IMR-90 (cell line): ENCODE measurements at regions not wholly inside any gene's neighbourhood (a gene's known extent, or its start where the extent isn't known, plus 50 kb on each side); places are given as distances from the start of the nearest gene placed in this dataset.

ENCODE experiments used
- ATAC-seq: fragments of 200-7000 bp; cut with Tn5 transposase; 2 replicates; pipeline ENCODE4 v1.9.1; 2020; ENCODE audit warnings: low read depth, mild to moderate bottlenecking, moderate library complexity
- BruUV-seq: library from RNA; stranded (reverse); fragments of 400-500 nt; replicated peaks from 2 replicates; lab custom pipeline; 2021; lab: Mats Ljungman, UMichigan
- CTCF ChIA-PET: fragments of 300-600 bp; formaldehyde crosslinking; extraction: SDS; loops from one replicate; lab custom pipeline; 2021; ENCODE audit warnings: antibody characterized with exemption; lab: Yijun Ruan, JAX
- POLR2A ChIA-PET: fragments of 300-600 bp; sonication (Branson Sonifier 250); formaldehyde crosslinking; loops from one replicate; lab custom pipeline; 2022; ENCODE audit warnings: antibody characterized with exemption; ENCODE audit not compliant: unreplicated experiment; lab: Charles Lee
- DNase-seq: peaks from one replicate; pipeline ENCODE4 v3.0.0; 2013
- H2AFZ ChIP-seq: replicated peaks from 2 replicates; pipeline ENCODE3; 2013; ENCODE audit warnings: low read length, mild to moderate bottlenecking; ENCODE audit not compliant: poor library complexity
- H2AK5ac ChIP-seq: 2 replicates; pipeline ENCODE4 v1.6.1; 2013; ENCODE audit warnings: low read depth, low read length, inconsistent platforms
- H2AK9ac ChIP-seq: replicated peaks from 2 replicates; pipeline ENCODE3; 2013; ENCODE audit warnings: mild to moderate bottlenecking, low read depth, low read length, moderate library complexity; ENCODE audit not compliant: poor library complexity
- H2BK120ac ChIP-seq: 2 replicates; pipeline ENCODE4 v1.6.1; 2013; ENCODE audit warnings: low read depth, low read length, inconsistent platforms
- H2BK15ac ChIP-seq: 3 replicates; pipeline ENCODE4 v1.6.1; 2013; ENCODE audit warnings: low read depth, low read length, inconsistent platforms
- H2BK20ac ChIP-seq: 2 replicates; pipeline ENCODE4 v1.6.1; 2013; ENCODE audit warnings: low read depth, mild to moderate bottlenecking, inconsistent platforms, low read length, moderate library complexity
- H2BK5ac ChIP-seq: 2 replicates; pipeline ENCODE4 v1.6.1; 2013; ENCODE audit warnings: mild to moderate bottlenecking, low read depth, low read length, inconsistent platforms; ENCODE audit not compliant: poor library complexity, severe bottlenecking
- H3K14ac ChIP-seq: replicated peaks from 2 replicates; pipeline ENCODE4 v1.6.1; 2013; ENCODE audit warnings: low read depth, low read length, inconsistent platforms
- H3K18ac ChIP-seq: 2 replicates; pipeline ENCODE4 v1.6.1; 2013; ENCODE audit warnings: low read depth, low read length, control low read depth
- H3K23ac ChIP-seq: 2 replicates; pipeline ENCODE4 v1.6.1; 2013; ENCODE audit warnings: low read depth, low read length, inconsistent platforms
- H3K27ac ChIP-seq: 2 replicates; pipeline ENCODE4 v1.5.1; 2013; ENCODE audit warnings: mild to moderate bottlenecking, control low read depth, low read length; ENCODE audit not compliant: insufficient read depth
- H3K27me3 ChIP-seq: 2 replicates; pipeline ENCODE4 v1.6.1; 2013; ENCODE audit warnings: low read length; ENCODE audit not compliant: control insufficient read depth, insufficient read depth
- H3K36me3 ChIP-seq: 2 replicates; pipeline ENCODE4 v1.6.1; 2013; ENCODE audit warnings: low read length, mixed read lengths; ENCODE audit not compliant: control insufficient read depth, insufficient read depth
- H3K4ac ChIP-seq: 2 replicates; pipeline ENCODE4 v1.6.1; 2013; ENCODE audit warnings: low read depth, low read length, inconsistent platforms
- H3K4me1 ChIP-seq: 2 replicates; pipeline ENCODE4 v1.6.1; 2013; ENCODE audit warnings: low read length, mixed read lengths; ENCODE audit not compliant: control insufficient read depth, insufficient read depth
- H3K4me2 ChIP-seq: 2 replicates; pipeline ENCODE4 v1.6.1; 2013; ENCODE audit warnings: low read depth, mild to moderate bottlenecking, control low read depth, low read length, moderate library complexity
- H3K4me3 ChIP-seq: 2 replicates; pipeline ENCODE4 v1.5.1; 2013; ENCODE audit warnings: low read depth, mild to moderate bottlenecking, control low read depth, low read length, moderate library complexity; ENCODE audit not compliant: insufficient read depth
- H3K56ac ChIP-seq: 2 replicates; pipeline ENCODE4 v1.6.1; 2013; ENCODE audit warnings: low read length, inconsistent platforms; ENCODE audit not compliant: insufficient read depth; ENCODE audit errors: extremely low read depth
- H3K79me1 ChIP-seq, 2 experiments: 2 replicates each; pipeline ENCODE4 v1.6.1; 2013; ENCODE audit warnings: low read length in 2 of 2, inconsistent platforms in 1 of 2, low read depth in 1 of 2
- H3K9ac ChIP-seq: 2 replicates; pipeline ENCODE4 v1.6.1; 2013; ENCODE audit warnings: low read depth, low read length, control low read depth
- H3K9me1 ChIP-seq: 2 replicates; pipeline ENCODE4 v1.6.1; 2013; ENCODE audit warnings: low read length, inconsistent platforms; ENCODE audit not compliant: insufficient read depth
- H3K9me3 ChIP-seq: 2 replicates; pipeline ENCODE4 v1.6.1; 2013; ENCODE audit warnings: low read length; ENCODE audit not compliant: control insufficient read depth, insufficient read depth
- H4K20me1 ChIP-seq: 2 replicates; pipeline ENCODE4 v1.6.1; 2013; ENCODE audit warnings: low read length, inconsistent platforms; ENCODE audit not compliant: insufficient read depth
- H4K5ac ChIP-seq: 2 replicates; pipeline ENCODE4 v1.6.1; 2013; ENCODE audit warnings: mild to moderate bottlenecking, low read depth, low read length, control low read depth
- H4K8ac ChIP-seq, 2 experiments: 2 replicates each; pipeline ENCODE4 v1.6.1; 2013; ENCODE audit warnings: low read depth in 2 of 2, low read length in 2 of 2, control low read depth in 1 of 2, inconsistent platforms in 1 of 2
- H4K91ac ChIP-seq: 2 replicates; pipeline ENCODE4 v1.6.1; 2013; ENCODE audit warnings: low read depth, low read length, inconsistent platforms; ENCODE audit not compliant: insufficient read depth
- BHLHE40 ChIP-seq: fragments of 150-350 bp; IDR thresholded peaks from 2 replicates; pipeline ENCODE4 v1.6.1; 2016; ENCODE audit warnings: mild to moderate bottlenecking, low read depth, low read length
- ELK1 ChIP-seq: fragments of 150-350 bp; IDR thresholded peaks from 2 replicates; pipeline ENCODE4 v1.6.1; 2016; ENCODE audit warnings: low read depth, mild to moderate bottlenecking, low read length, moderate library complexity, borderline replicate concordance
- MAZ ChIP-seq: IDR thresholded peaks from 2 replicates; pipeline ENCODE4 v1.6.1; 2012; ENCODE audit warnings: low read depth, mild to moderate bottlenecking, low read length, improper control_type of control experiment, moderate library complexity, borderline replicate concordance
- WGBS, 2 experiments: methylation state at CpG; one replicate each; pipeline versions ENCODE4 v1.1.5 to v1.1.7; 2013; ENCODE audit warnings: missing lambda C conversion rate in 2 of 2; ENCODE audit not compliant: insufficient read length in 1 of 2; ENCODE audit errors: extremely low coverage in 2 of 2; 5-methylcytosine and 5-hydroxymethylcytosine counted together
- dilution Hi-C: fragments of 300-500 bp; cut with HindIII; formaldehyde crosslinking; loops from one replicate; pipeline ENCODE4 v1.14.3; 2018; ENCODE audit warnings: low sequenced_read_pairs; ENCODE audit not compliant: unreplicated experiment
- in situ Hi-C: fragments of 300-500 bp; cut with MboI; formaldehyde crosslinking; loops from 3 replicates; pipeline ENCODE4 v1.14.3; 2019; ENCODE audit warnings: low sequenced_read_pairs, inconsistent platforms, mixed read lengths
- intact Hi-C: fragments of 100-400 bp; cut with micrococcal nuclease; formaldehyde crosslinking; loops from 2 replicates; pipeline ENCODE4 v1.10.0; 2022

GRCh38 chr18:78786776-78787175, 192.8 kb upstream of the SALL3 start:
- Histone ChIP-seq H3K23ac (no peak overlapping the region), H3K4ac (no peak overlapping the region), H4K91ac (no peak overlapping the region), H4K5ac (no peak overlapping the region), H3K9ac (no peak overlapping the region), H2AK9ac (no peak overlapping the region), H3K9me1 (no peaks in the 10 kb centered on the region), H2AK5ac (no peak overlapping the region), H2BK20ac (no peak overlapping the region), H3K56ac (no peak overlapping the region), H2AFZ (no peak overlapping the region), H2BK5ac (no peak overlapping the region), H3K14ac (no peak overlapping the region), H3K9me3 (peaks cover 34% of the 10 kb centered on the region), H3K79me1 (no peaks in the 10 kb centered on the region), H3K36me3 (no peaks in the 10 kb centered on the region), H4K20me1 (no peaks in the 10 kb centered on the region), H3K27ac (no peak overlapping the region), H2BK15ac (no peak overlapping the region), H3K18ac (no peak overlapping the region), H4K8ac (no peak overlapping the region), H3K27me3 (no peaks in the 10 kb centered on the region), H2BK120ac (no peak overlapping the region), H3K4me2 (no peak overlapping the region), H3K4me1 (no peaks in the 10 kb centered on the region), H3K4me3 (no peak overlapping the region)
- ATAC-seq, result no peak
- dilution Hi-C loops, result no loop called here
- ChIA-PET CTCF (no interaction called here), POLR2A (no interaction called here)
- no TSS peak for BruUV-seq
- intact Hi-C loops, result no loop called here
- WGBS, 2 experiments, result 40% methylated on average over 1 of the region's 20 CpGs; no CpG with 5 or more reads in 1 of the 2 experiments
- in situ Hi-C loops, result no loop called here
- no peak for DNase-seq
- TF ChIP-seq BHLHE40, result no peak
- no peak for TF ChIP-seq MAZ
- no peak for TF ChIP-seq ELK1
